Fibroblast of villous mesenchyme (primary cell): ENCODE measurements at regions not wholly inside any gene's neighbourhood (a gene's known extent, or its start where the extent isn't known, plus 50 kb on each side); places are given as distances from the start of the nearest gene placed in this dataset.

Experiments used
- DNase-seq: peaks from one replicate; pipeline ENCODE4 v3.0.0-alpha.2; 2010; ENCODE audit warnings: low read depth
- H3K4me3 ChIP-seq: 2 replicates; pipeline ENCODE4 v1.5.1; 2011; ENCODE audit warnings: low read depth, mild to moderate bottlenecking, low read length
- CTCF ChIP-seq: IDR thresholded peaks from 2 replicates; pipeline ENCODE4 v1.5.1; 2012; ENCODE audit warnings: low read depth, mild to moderate bottlenecking, low read length; ENCODE audit not compliant: insufficient read depth

- DNase-seq: no peak
- H3K4me3 ChIP-seq: no peak overlapping the region
- no peak for TF ChIP-seq CTCF
Measured at GRCh38 chr12:115806000-115806399, 471.5 kb downstream of the MED13L start.

GRCh38 chr12:115802767-115803166 is 474.7 kb downstream of the MED13L start:
- DNase-seq: no peak
- no peak for TF ChIP-seq CTCF
- H3K4me3 ChIP-seq: no peak overlapping the region

GRCh38 chr12:115801871-115802270 is 475.6 kb downstream of the MED13L start:
- H3K4me3 ChIP-seq: no peak overlapping the region
- no peak for DNase-seq
- no peak for TF ChIP-seq CTCF

- TF ChIP-seq CTCF: no peak
- DNase-seq: no peak
- H3K4me3 ChIP-seq: no peak overlapping the region
Measured at GRCh38 chr12:115799610-115800009, 477.9 kb downstream of the MED13L start.

- no peak for TF ChIP-seq CTCF
- H3K4me3 ChIP-seq: no peak overlapping the region
- no peak for DNase-seq
Measured at GRCh38 chr12:115798309-115798917, 479.1 kb downstream of the MED13L start.

- H3K4me3 ChIP-seq: no peak overlapping the region
- TF ChIP-seq CTCF: no peak
- DNase-seq: no peak
Measured at GRCh38 chr12:115794659-115795081, 482.8 kb downstream of the MED13L start.

GRCh38 chr12:115791331-115791730 is 486.2 kb downstream of the MED13L start:
- no peak for DNase-seq
- no peak overlapping the region for H3K4me3 ChIP-seq
- no peak for TF ChIP-seq CTCF
